NB4 (cell line): ENCODE measurements at regions not wholly inside any gene's neighbourhood (a gene's known extent, or its start where the extent isn't known, plus 50 kb on each side); places are given as distances from the start of the nearest gene placed in this dataset.

ENCODE experiments used
- DNase-seq: peaks from one replicate; pipeline ENCODE4 v3.0.0; 2010; ENCODE audit warnings: low read depth
- H3K4me3 ChIP-seq: one replicate; pipeline ENCODE4 v1.5.1; 2011; ENCODE audit warnings: mild to moderate bottlenecking, low read depth, low read length, moderate library complexity
- CTCF ChIP-seq: IDR thresholded peaks from one replicate; pipeline ENCODE4 v1.5.1; 2012; ENCODE audit warnings: low read depth, low read length
- MYC ChIP-seq: IDR thresholded peaks from 2 replicates; pipeline ENCODE4 v1.6.1; 2011; ENCODE audit warnings: low read depth, low read length
- POLR2A ChIP-seq: IDR thresholded peaks from 2 replicates; pipeline ENCODE4 v1.6.1; 2011; ENCODE audit warnings: mild to moderate bottlenecking; ENCODE audit not compliant: insufficient read length; ENCODE audit errors: extremely low read depth
- TF ChIP-seq, protein P1 (sequence below): IDR thresholded peaks from 2 replicates; pipeline ENCODE4 v1.6.1; 2011; ENCODE audit warnings: low read depth, low read length

- H3K4me3 ChIP-seq: no peak overlapping the region
- DNase-seq: no peak
- TF ChIP-seq, protein P1, sequence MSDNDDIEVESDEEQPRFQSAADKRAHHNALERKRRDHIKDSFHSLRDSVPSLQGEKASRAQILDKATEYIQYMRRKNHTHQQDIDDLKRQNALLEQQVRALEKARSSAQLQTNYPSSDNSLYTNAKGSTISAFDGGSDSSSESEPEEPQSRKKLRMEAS: no peak
- TF ChIP-seq MYC (no peak), CTCF (no peak), POLR2A (no peak)
These were observed 73.8 kb downstream of the TMEM18 start for GRCh38 chr2:603427-603826.

DNA sequence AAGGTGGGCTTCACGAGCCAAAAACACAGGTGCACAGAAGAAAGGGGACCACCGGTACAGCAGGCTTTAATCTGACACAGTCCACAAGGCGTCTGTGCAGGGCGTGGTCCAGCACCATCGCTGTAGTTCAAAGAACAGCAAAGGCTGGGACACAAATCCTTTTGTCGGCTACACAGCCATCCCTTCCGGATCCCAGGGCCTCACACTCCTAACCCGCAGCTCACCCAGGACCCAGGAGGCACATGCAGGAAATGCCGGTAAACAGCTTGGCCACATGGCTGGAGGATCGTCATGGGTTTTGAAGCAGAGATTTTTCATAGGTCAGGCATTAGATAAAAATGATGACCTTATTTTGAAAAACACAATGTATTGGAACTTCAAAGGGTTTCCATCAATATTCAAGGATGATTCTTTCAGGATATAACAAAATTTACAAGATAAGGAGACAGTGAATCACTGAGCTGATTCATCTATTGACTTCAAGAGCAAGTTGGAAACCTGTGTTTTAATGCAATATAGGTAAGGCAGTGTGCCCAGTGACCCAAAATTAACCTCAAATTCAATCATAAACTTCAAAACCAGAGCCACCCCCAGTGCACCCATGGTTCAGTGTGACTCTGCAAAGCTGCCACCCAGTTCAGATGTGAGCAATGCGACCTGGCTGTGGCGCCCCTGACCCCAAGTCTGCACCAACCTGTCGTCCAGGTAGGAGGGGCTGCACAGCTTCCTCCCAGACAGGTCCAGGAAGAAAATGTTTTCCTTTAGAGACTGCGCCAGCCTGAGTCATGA is 74.4 kb downstream of the TMEM18 start:
- no peak overlapping the region for H3K4me3 ChIP-seq
- DNase-seq: no peak
- TF ChIP-seq CTCF (no peak), MYC (no peak), POLR2A (no peak)
- TF ChIP-seq, protein P1: no peak

DNA sequence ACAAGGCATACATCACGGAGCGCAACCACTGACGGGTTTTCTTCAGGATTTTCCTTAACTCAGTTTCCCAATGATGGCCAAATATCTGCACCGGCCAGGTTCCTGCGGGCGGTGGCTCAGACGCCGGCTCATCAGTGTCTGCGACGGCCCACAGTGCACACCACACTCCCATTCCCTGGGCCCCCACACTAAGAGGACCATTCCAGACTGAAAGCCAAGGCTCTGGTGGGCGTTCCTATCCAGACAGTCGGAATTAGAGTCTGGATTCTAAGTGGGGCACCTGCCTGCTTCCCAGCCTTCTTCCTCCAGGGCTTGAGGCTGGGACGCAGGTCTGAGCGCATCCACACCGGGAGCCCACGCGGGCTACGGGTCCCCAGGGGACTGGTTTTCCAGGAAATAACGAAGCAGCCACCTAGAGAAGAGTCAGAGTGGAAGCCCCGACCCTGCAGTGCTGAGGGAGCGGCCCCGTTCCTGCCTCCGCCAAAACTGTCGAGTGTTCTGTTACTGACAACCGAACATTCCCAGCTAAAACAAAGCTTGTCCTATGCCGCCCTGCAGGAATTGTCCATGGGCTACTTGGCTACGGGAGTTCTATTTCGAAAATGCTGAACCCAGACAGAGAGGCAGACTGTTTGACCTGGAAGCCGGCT is 75.3 kb downstream of the TMEM18 start:
- no peak for DNase-seq
- TF ChIP-seq, protein P1: no peak
- TF ChIP-seq POLR2A: no peak
- no peak for TF ChIP-seq MYC
- TF ChIP-seq CTCF: no peak

DNA sequence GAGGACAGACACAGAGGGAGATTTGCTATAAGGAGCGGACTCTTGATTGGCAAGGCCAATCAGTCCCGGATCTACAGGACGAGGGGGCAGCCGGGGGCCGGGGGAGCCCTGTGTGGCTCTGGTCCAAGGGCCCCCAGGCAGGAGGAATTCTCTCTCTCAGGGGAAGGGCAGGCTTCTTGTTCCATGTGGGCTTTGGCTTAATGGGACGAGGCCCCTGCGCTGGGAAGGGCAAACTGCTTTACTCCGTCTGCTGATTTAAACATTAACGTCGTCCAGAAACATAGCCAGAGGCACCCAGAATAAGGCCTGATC is 75.9 kb downstream of the TMEM18 start:
- DNase-seq: no peak
- TF ChIP-seq CTCF (no peak), MYC (no peak), POLR2A (no peak)
- TF ChIP-seq, protein P1: no peak
- H3K4me3 ChIP-seq: no peak overlapping the region

More for the DNA sequence above, 75.3 kb downstream of the TMEM18 start:
- H3K4me3 ChIP-seq: no peak overlapping the region

DNA sequence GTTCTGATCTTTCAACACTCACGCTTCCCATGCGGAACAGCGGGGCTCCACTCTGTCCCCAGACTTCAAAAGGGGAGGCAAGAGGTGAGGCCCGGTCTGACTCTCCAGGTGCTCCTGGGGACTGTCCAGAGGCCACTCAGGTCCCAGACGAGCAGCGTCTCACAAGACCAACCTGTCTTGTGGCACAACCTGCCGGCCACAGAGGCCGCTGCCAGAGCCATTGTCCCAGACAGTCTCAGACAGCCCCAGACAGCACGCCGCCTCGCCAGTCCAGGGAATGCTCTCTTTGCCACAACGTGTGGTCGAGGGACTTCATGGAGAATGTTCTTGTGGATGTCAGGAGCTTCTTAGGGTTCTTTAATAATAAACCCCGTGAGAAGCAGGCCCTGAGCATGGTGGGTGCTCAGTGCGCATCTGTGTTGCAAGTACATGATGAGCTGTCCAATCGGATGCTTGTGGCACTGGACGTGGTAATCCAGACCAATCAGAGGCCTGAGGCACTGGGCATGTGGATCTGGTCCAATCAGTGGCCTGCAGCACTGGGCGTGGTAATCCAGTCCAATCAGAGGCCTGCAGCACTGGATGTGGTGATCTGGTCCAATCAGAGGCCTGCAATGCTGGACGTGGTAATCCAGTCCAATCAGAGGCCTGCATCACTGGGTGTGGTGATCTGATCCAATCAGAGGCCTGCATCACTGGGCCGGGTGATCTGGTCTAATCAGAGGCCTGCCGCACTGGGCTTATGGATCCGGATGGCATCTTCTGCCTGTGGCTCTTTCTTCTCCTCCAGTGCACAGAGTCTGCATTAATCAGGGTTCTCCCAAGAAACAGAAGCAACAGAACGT is 76.4 kb downstream of the TMEM18 start:
- H3K4me3 ChIP-seq: no peak overlapping the region
- TF ChIP-seq POLR2A (no peak), MYC (no peak)
- TF ChIP-seq, protein P1: no peak
- no peak for DNase-seq
